Endothelial cell of umbilical vein (primary cell): ENCODE measurements at regions not wholly inside any gene's neighbourhood (a gene's known extent, or its start where the extent isn't known, plus 50 kb on each side); places are given as distances from the start of the nearest gene placed in this dataset.

ENCODE experiments used
- CTCF ChIP-seq, 2 donors: IDR thresholded peaks; 1 replicate in 1 of 2; 2 replicates in 1 of 2; pipeline ENCODE4 v1.5.1; 2011; ENCODE audit warnings: low read length in 2 of 2, mild to moderate bottlenecking in 2 of 2, moderate library complexity in 2 of 2, control low read depth in 1 of 2, inconsistent platforms in 1 of 2, low read depth in 1 of 2; ENCODE audit not compliant: insufficient read depth in 1 of 2; ENCODE audit errors: extremely low read depth in 1 of 2
- EZH2 ChIP-seq: IDR thresholded peaks from 2 replicates; pipeline ENCODE4 v1.6.1; 2012; ENCODE audit warnings: borderline replicate concordance, low read depth, mild to moderate bottlenecking, moderate library complexity, low read length, inconsistent platforms; ENCODE audit not compliant: severe bottlenecking
- FOS ChIP-seq: IDR thresholded peaks from 2 replicates; pipeline ENCODE4 v1.6.1; 2011; ENCODE audit warnings: mild to moderate bottlenecking, low read length, moderate library complexity, borderline replicate concordance; ENCODE audit not compliant: insufficient read depth
- GATA2 ChIP-seq: IDR thresholded peaks from 2 replicates; pipeline ENCODE4 v1.7.0; 2011; ENCODE audit warnings: low read depth, mild to moderate bottlenecking, moderate library complexity, mixed read lengths, low read length; ENCODE audit not compliant: insufficient read length, insufficient read depth
- JUN ChIP-seq: IDR thresholded peaks from 2 replicates; pipeline ENCODE4 v1.6.1; 2011; ENCODE audit warnings: borderline replicate concordance, low read depth; ENCODE audit not compliant: insufficient read length, insufficient read depth
- MAX ChIP-seq: IDR thresholded peaks from 2 replicates; pipeline ENCODE4 v1.6.1; 2011; ENCODE audit not compliant: insufficient read depth, insufficient read length
- MYC ChIP-seq: IDR thresholded peaks from one replicate; pipeline ENCODE4 v1.6.1; 2011; ENCODE audit warnings: mild to moderate bottlenecking, low read depth, low read length
- POLR2A ChIP-seq: IDR thresholded peaks from 2 replicates; pipeline ENCODE4 v1.6.1; 2012; ENCODE audit warnings: low read depth, mild to moderate bottlenecking, control low read depth, low read length
- POLR2AphosphoS5 ChIP-seq: IDR thresholded peaks from 2 replicates; pipeline ENCODE4 v1.6.1; 2012; ENCODE audit warnings: low read depth, mild to moderate bottlenecking, control low read depth, low read length, moderate library complexity; ENCODE audit not compliant: insufficient read depth

- no peak for TF ChIP-seq CTCF (IDR thresholded peaks at IDR 0.05; ENCODE audit: extremely low read depth in 1 of 2, insufficient read depth in 1 of 2, low read depth in 1 of 2, low read length in 2 of 2)
- TF ChIP-seq POLR2A = no peak
- TF ChIP-seq EZH2 = no peak
- TF ChIP-seq JUN = no peak
- TF ChIP-seq POLR2AphosphoS5 = no peak
- no peak for TF ChIP-seq MYC
- no peak for TF ChIP-seq GATA2
- TF ChIP-seq FOS = no peak
- TF ChIP-seq MAX = no peak
These were observed 273.1 kb downstream of the ATPSCKMT start for GRCh38 chr5:9976621-9977020.
